ENCODE measurements at regions not wholly inside any gene's neighbourhood (a gene's known extent, or its start where the extent isn't known, plus 50 kb on each side); places are given as distances from the start of the nearest gene placed in this dataset.
"Not testable (repeated sequence)": the region's sequence is repeated elsewhere in the genome, so short reads cannot be mapped to it uniquely, and the experiment has no call there.

DNA sequence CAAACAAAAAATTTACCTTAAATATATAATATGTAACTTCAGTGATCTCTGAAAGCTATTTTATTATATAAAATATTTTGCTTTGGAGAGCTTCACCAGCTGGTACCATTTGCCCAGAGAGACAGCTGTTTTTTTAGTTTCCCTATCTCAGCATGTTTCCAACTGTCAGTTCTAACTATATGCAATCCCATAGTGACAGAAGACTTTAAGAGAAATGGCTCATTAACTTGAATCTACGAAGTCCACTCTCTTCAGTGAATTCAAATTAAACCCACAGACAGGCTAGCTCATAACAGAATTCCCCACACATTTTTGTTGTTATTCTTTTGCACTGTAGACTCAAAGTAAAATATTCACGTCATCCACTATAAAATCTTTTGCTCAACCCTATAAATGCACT, 251.8 kb upstream of the POU5F2 start:
- ChIA-PET CTCF (no interaction called here), POLR2A (no interaction called here)
- Histone ChIP-seq H3K27me3 (ENCODE audit: control insufficient read depth, insufficient read depth, low read length) (no peaks in the 10 kb centered on the region), H3K36me3 (ENCODE audit: control insufficient read depth, insufficient read depth, low read length) (no peaks in the 10 kb centered on the region; the same call in 1 of the 2 replicates), H3K27ac (ENCODE audit: low read length) (no peak overlapping the region), H3K9me3 (ENCODE audit: control insufficient read depth, insufficient read depth, low read depth, low read length) (no peaks in the 10 kb centered on the region), H3K4me3 (ENCODE audit: low read depth in 2 of 2, low read length in 2 of 2) (no peak overlapping the region), H3K4me1 (ENCODE audit: control insufficient read depth, insufficient read depth, low read length) (no peaks in the 10 kb centered on the region)
- in situ Hi-C loops (cut with HindIII; ENCODE audit: low pct_unique_long_range_greater_than_20kb, low sequenced_read_pairs): no loop called here
- intact Hi-C loops (cut with micrococcal nuclease; ENCODE audit: unreplicated experiment): no loop called here
- ATAC-seq (no peak), DNase-seq (ENCODE audit: low read depth, low spot score) (no peak)
- TF ChIP-seq TCF7L2 (IDR thresholded peaks at IDR 0.05; ENCODE audit: low read depth, low read length) (no peak), POLR2AphosphoS5 (IDR thresholded peaks at IDR 0.05; ENCODE audit: low read depth, low read length) (no peak), SIN3A (IDR thresholded peaks at IDR 0.05; ENCODE audit: borderline replicate concordance, insufficient read depth, low read depth, low read length) (no peak)
- TF ChIP-seq, protein P1, sequence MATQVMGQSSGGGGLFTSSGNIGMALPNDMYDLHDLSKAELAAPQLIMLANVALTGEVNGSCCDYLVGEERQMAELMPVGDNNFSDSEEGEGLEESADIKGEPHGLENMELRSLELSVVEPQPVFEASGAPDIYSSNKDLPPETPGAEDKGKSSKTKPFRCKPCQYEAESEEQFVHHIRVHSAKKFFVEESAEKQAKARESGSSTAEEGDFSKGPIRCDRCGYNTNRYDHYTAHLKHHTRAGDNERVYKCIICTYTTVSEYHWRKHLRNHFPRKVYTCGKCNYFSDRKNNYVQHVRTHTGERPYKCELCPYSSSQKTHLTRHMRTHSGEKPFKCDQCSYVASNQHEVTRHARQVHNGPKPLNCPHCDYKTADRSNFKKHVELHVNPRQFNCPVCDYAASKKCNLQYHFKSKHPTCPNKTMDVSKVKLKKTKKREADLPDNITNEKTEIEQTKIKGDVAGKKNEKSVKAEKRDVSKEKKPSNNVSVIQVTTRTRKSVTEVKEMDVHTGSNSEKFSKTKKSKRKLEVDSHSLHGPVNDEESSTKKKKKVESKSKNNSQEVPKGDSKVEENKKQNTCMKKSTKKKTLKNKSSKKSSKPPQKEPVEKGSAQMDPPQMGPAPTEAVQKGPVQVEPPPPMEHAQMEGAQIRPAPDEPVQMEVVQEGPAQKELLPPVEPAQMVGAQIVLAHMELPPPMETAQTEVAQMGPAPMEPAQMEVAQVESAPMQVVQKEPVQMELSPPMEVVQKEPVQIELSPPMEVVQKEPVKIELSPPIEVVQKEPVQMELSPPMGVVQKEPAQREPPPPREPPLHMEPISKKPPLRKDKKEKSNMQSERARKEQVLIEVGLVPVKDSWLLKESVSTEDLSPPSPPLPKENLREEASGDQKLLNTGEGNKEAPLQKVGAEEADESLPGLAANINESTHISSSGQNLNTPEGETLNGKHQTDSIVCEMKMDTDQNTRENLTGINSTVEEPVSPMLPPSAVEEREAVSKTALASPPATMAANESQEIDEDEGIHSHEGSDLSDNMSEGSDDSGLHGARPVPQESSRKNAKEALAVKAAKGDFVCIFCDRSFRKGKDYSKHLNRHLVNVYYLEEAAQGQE (IDR thresholded peaks at IDR 0.05; ENCODE audit: insufficient read depth in 1 of 2, low read depth in 2 of 2, low read length in 1 of 2): no peak
- TF ChIP-seq, protein P2, sequence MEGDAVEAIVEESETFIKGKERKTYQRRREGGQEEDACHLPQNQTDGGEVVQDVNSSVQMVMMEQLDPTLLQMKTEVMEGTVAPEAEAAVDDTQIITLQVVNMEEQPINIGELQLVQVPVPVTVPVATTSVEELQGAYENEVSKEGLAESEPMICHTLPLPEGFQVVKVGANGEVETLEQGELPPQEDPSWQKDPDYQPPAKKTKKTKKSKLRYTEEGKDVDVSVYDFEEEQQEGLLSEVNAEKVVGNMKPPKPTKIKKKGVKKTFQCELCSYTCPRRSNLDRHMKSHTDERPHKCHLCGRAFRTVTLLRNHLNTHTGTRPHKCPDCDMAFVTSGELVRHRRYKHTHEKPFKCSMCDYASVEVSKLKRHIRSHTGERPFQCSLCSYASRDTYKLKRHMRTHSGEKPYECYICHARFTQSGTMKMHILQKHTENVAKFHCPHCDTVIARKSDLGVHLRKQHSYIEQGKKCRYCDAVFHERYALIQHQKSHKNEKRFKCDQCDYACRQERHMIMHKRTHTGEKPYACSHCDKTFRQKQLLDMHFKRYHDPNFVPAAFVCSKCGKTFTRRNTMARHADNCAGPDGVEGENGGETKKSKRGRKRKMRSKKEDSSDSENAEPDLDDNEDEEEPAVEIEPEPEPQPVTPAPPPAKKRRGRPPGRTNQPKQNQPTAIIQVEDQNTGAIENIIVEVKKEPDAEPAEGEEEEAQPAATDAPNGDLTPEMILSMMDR (IDR thresholded peaks at IDR 0.05): no peak
- BruUV-seq (replicated peaks): no TSS peak

DNA sequence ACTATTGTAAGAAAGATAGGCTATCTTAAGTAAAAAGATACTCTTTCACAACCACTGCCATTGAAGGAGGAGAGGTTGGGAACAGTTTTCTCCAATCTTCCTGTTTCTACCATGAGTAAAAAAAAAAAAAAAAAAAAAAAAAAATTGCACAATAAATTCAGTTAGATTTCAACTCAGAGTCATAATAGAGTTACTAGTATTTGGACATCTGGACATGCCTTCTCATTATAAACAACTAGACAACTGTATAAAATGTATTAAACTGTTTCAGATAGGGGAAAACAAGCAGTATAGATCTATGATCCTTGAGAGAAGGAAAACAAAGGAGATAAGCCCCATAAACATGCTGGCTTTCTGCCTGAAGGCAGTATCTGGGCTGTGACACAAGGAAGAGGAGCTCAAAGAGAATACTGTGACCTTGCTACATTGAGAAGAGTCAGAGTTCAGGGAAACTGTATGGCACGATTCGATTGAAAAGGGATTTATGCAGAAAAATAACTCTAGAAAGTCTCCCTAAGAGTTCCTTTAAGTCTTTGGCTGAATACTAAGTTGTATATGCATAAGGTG, 249.2 kb upstream of the POU5F2 start:
- Histone ChIP-seq H3K27ac (ENCODE audit: low read length) (no peak overlapping the region), H3K4me3 (ENCODE audit: low read depth in 2 of 2, low read length in 2 of 2) (no peak overlapping the region), H3K27me3 (ENCODE audit: control insufficient read depth, insufficient read depth, low read length) (no peaks in the 10 kb centered on the region), H3K36me3 (ENCODE audit: control insufficient read depth, insufficient read depth, low read length) (no peaks in the 10 kb centered on the region; the same call in 1 of the 2 replicates), H3K9me3 (ENCODE audit: control insufficient read depth, insufficient read depth, low read depth, low read length) (no peaks in the 10 kb centered on the region), H3K4me1 (ENCODE audit: control insufficient read depth, insufficient read depth, low read length) (no peaks in the 10 kb centered on the region)
- intact Hi-C loops (cut with micrococcal nuclease; ENCODE audit: unreplicated experiment) (no loop called here), in situ Hi-C loops (cut with HindIII; ENCODE audit: low pct_unique_long_range_greater_than_20kb, low sequenced_read_pairs) (no loop called here)
- no TSS peak for BruUV-seq (replicated peaks)
- TF ChIP-seq, protein P2 (IDR thresholded peaks at IDR 0.05): no peak
- TF ChIP-seq TCF7L2 (IDR thresholded peaks at IDR 0.05; ENCODE audit: low read depth, low read length) (no peak), POLR2AphosphoS5 (IDR thresholded peaks at IDR 0.05; ENCODE audit: low read depth, low read length) (no peak), SIN3A (IDR thresholded peaks at IDR 0.05; ENCODE audit: borderline replicate concordance, insufficient read depth, low read depth, low read length) (no peak)
- TF ChIP-seq, protein P1 (IDR thresholded peaks at IDR 0.05; ENCODE audit: insufficient read depth in 1 of 2, low read depth in 2 of 2, low read length in 1 of 2): no peak
- ATAC-seq: no peak
- ChIA-PET POLR2A (no interaction called here), CTCF (no interaction called here)
- no peak for DNase-seq (ENCODE audit: low read depth, low spot score)

DNA sequence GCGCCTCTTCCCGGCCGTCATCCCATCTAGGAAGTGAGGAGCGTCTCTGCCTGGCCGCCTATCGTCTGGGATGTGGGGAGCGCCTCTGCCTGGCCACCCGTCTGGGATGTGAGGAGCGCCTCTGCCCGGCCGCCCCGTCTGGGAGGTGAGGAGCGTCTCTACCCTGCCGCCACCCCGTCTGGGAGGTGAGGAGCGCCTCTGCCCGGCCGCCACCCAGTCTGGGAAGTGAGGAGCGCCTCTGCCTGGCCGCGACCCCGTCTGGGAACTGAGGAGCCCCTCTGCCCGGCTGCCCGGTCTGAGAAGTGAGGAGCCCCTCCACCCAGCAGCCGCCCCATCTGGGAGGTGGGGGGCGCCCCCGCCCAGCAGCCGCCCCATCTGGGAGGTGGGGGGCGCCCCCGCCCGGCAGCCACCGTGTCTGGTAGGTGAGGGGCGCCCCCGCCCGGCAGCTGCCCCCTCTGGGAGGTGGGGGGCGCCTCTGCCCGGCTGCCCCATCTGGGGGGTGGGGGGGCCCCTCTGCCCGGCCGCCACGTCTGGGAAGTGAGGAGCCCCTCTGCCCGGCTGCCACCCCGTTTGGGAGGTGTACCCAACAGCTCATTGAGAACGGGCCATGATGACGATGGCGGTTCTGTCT, 244.7 kb upstream of the POU5F2 start:
- POLR2A ChIA-PET; BruUV-seq (replicated peaks); in situ Hi-C loops (cut with HindIII; ENCODE audit: low pct_unique_long_range_greater_than_20kb, low sequenced_read_pairs); H3K36me3 ChIP-seq (ENCODE audit: control insufficient read depth, insufficient read depth, low read length); CTCF ChIA-PET; H3K4me1 ChIP-seq (ENCODE audit: control insufficient read depth, insufficient read depth, low read length); H3K27me3 ChIP-seq (ENCODE audit: control insufficient read depth, insufficient read depth, low read length); DNase-seq (ENCODE audit: low read depth, low spot score); intact Hi-C loops (cut with micrococcal nuclease; ENCODE audit: unreplicated experiment); H3K4me3 ChIP-seq (ENCODE audit: low read depth in 2 of 2, low read length in 2 of 2); H3K9me3 ChIP-seq (ENCODE audit: control insufficient read depth, insufficient read depth, low read depth, low read length); ATAC-seq; H3K27ac ChIP-seq (ENCODE audit: low read length): not testable (repeated sequence)

Measured in Panc1 (cell line).